Activated CD4-positive, alpha-beta T cell treated with anti-CD3 and anti-CD28 coated beads, Interleukin-2, amount 10 ng/mL, durations not matched to agents 24 days and 14 days (primary cell): ENCODE measurements at regions not wholly inside any gene's neighbourhood (a gene's known extent, or its start where the extent isn't known, plus 50 kb on each side); places are given as distances from the start of the nearest gene placed in this dataset.

Experiments
- DNase-seq: peaks from one replicate; pipeline ENCODE4 v3.0.0; 2022
- H3K27ac Mint-ChIP-seq: one replicate; pipeline ENCODE4 v1.8.0; 2022; ENCODE audit warnings: mild to moderate bottlenecking, mixed read lengths
- H3K27me3 Mint-ChIP-seq: one replicate; pipeline ENCODE4 v1.8.0; 2022; ENCODE audit warnings: mixed read lengths
- H3K36me3 Mint-ChIP-seq: one replicate; pipeline ENCODE4 v1.8.0; 2022; ENCODE audit warnings: low read depth, mild to moderate bottlenecking, mixed read lengths
- H3K4me1 Mint-ChIP-seq: one replicate; pipeline ENCODE4 v1.8.0; 2021; ENCODE audit warnings: mixed read lengths
- H3K4me3 Mint-ChIP-seq: one replicate; pipeline ENCODE4 v1.8.0; 2022; ENCODE audit warnings: mild to moderate bottlenecking, moderate library complexity, mixed read lengths
- H3K9me3 Mint-ChIP-seq: one replicate; pipeline ENCODE4 v1.8.0; 2021; ENCODE audit warnings: mixed read lengths
- intact Hi-C: fragments of 100-400 bp; cut with micrococcal nuclease; formaldehyde crosslinking; loops from one replicate; pipeline ENCODE4 v1.15.1; 2023

GRCh38 chr9:78383130-78383529 lies 86.2 kb downstream of the PSAT1 start:
- intact Hi-C loops, result no loop called here
- no peaks in the 10 kb centered on the region for H3K4me1 Mint-ChIP-seq
- DNase-seq, result no peak
- no peak overlapping the region for H3K27ac Mint-ChIP-seq
- no peaks in the 10 kb centered on the region for H3K36me3 Mint-ChIP-seq
- no peaks in the 10 kb centered on the region for H3K9me3 Mint-ChIP-seq
- H3K27me3 Mint-ChIP-seq, result peaks cover 7% of the 10 kb centered on the region
- no peak overlapping the region for H3K4me3 Mint-ChIP-seq

- Mint-ChIP-seq H3K4me3 (no peak overlapping the region), H3K27me3 (peaks cover 5% of the 10 kb centered on the region), H3K36me3 (no peaks in the 10 kb centered on the region), H3K4me1 (no peaks in the 10 kb centered on the region), H3K27ac (no peak overlapping the region), H3K9me3 (no peaks in the 10 kb centered on the region)
- intact Hi-C loops, result no loop called here
- no peak for DNase-seq
Measured at GRCh38 chr9:78386348-78386747, 89.4 kb downstream of the PSAT1 start.

- Mint-ChIP-seq H3K27ac (no peak overlapping the region), H3K4me3 (no peak overlapping the region), H3K4me1 (no peaks in the 10 kb centered on the region), H3K36me3 (no peaks in the 10 kb centered on the region), H3K9me3 (no peaks in the 10 kb centered on the region), H3K27me3 (peaks cover 5% of the 10 kb centered on the region)
- no peak for DNase-seq
- intact Hi-C loops, result no loop called here
Measured at GRCh38 chr9:78386773-78387172, 89.8 kb downstream of the PSAT1 start.

- intact Hi-C loops, result no loop called here
- no peaks in the 10 kb centered on the region for H3K36me3 Mint-ChIP-seq
- peaks cover 1% of the 10 kb centered on the region for H3K27me3 Mint-ChIP-seq
- H3K27ac Mint-ChIP-seq, result no peak overlapping the region
- no peaks in the 10 kb centered on the region for H3K4me1 Mint-ChIP-seq
- DNase-seq, result no peak
- no peaks in the 10 kb centered on the region for H3K9me3 Mint-ChIP-seq
- H3K4me3 Mint-ChIP-seq, result no peak overlapping the region
Measured at GRCh38 chr9:78393340-78393739, 96.4 kb downstream of the PSAT1 start.

- Mint-ChIP-seq H3K4me1 (no peaks in the 10 kb centered on the region), H3K36me3 (no peaks in the 10 kb centered on the region)
Measured at GRCh38 chr9:78393932-78394331, 97.0 kb downstream of the PSAT1 start.

GRCh38 chr9:78396087-78396486 lies 99.2 kb downstream of the PSAT1 start:
- no peak for DNase-seq
- H3K4me3 Mint-ChIP-seq, result no peak overlapping the region
- no peaks in the 10 kb centered on the region for H3K4me1 Mint-ChIP-seq
- H3K36me3 Mint-ChIP-seq, result no peaks in the 10 kb centered on the region
- intact Hi-C loops, result no loop called here
- H3K9me3 Mint-ChIP-seq, result no peaks in the 10 kb centered on the region
- peaks cover 1% of the 10 kb centered on the region for H3K27me3 Mint-ChIP-seq
- H3K27ac Mint-ChIP-seq, result no peak overlapping the region

More at GRCh38 chr9:78393932-78394331, 97.0 kb downstream of the PSAT1 start:
- intact Hi-C loops, result no loop called here
- Mint-ChIP-seq H3K27ac (no peak overlapping the region), H3K9me3 (no peaks in the 10 kb centered on the region), H3K4me3 (no peak overlapping the region), H3K27me3 (peaks cover 1% of the 10 kb centered on the region)
- DNase-seq, result no peak

- no peaks in the 10 kb centered on the region for H3K4me1 Mint-ChIP-seq
- H3K9me3 Mint-ChIP-seq, result no peaks in the 10 kb centered on the region
- no peak overlapping the region for H3K4me3 Mint-ChIP-seq
- no peak overlapping the region for H3K27ac Mint-ChIP-seq
- no peaks in the 10 kb centered on the region for H3K36me3 Mint-ChIP-seq
- H3K27me3 Mint-ChIP-seq, result peaks cover 1% of the 10 kb centered on the region
- DNase-seq, result no peak
- intact Hi-C loops, result no loop called here
Measured at GRCh38 chr9:78397045-78397444, 100.1 kb downstream of the PSAT1 start.

- intact Hi-C loops, result no loop called here
- Mint-ChIP-seq H3K27ac (no peak overlapping the region), H3K4me3 (no peak overlapping the region), H3K9me3 (no peaks in the 10 kb centered on the region), H3K27me3 (peaks cover 1% of the 10 kb centered on the region), H3K4me1 (no peaks in the 10 kb centered on the region), H3K36me3 (no peaks in the 10 kb centered on the region)
- no peak for DNase-seq
Measured at GRCh38 chr9:78397454-78397853, 100.5 kb downstream of the PSAT1 start.

- no peak for DNase-seq
- peaks cover 3% of the 10 kb centered on the region for H3K27me3 Mint-ChIP-seq
- H3K27ac Mint-ChIP-seq, result no peak overlapping the region
- no peaks in the 10 kb centered on the region for H3K4me1 Mint-ChIP-seq
- intact Hi-C loops, result no loop called here
- H3K36me3 Mint-ChIP-seq, result no peaks in the 10 kb centered on the region
- no peaks in the 10 kb centered on the region for H3K9me3 Mint-ChIP-seq
- H3K4me3 Mint-ChIP-seq, result no peak overlapping the region
Measured at GRCh38 chr9:78399153-78399552, 102.2 kb downstream of the PSAT1 start.

GRCh38 chr9:78400496-78400895 lies 103.6 kb downstream of the PSAT1 start:
- no peaks in the 10 kb centered on the region for H3K36me3 Mint-ChIP-seq
- H3K4me1 Mint-ChIP-seq, result no peaks in the 10 kb centered on the region
- no peak overlapping the region for H3K4me3 Mint-ChIP-seq
- DNase-seq, result no peak
- no peaks in the 10 kb centered on the region for H3K9me3 Mint-ChIP-seq
- H3K27ac Mint-ChIP-seq, result no peak overlapping the region
- intact Hi-C loops, result no loop called here
- H3K27me3 Mint-ChIP-seq, result peaks cover 3% of the 10 kb centered on the region

- Mint-ChIP-seq H3K36me3 (no peaks in the 10 kb centered on the region), H3K4me1 (peaks cover 2% of the 10 kb centered on the region), H3K9me3 (no peaks in the 10 kb centered on the region), H3K4me3 (no peak overlapping the region), H3K27me3 (peaks cover 5% of the 10 kb centered on the region), H3K27ac (no peak overlapping the region)
- intact Hi-C loops, result no loop called here
- no peak for DNase-seq
Measured at GRCh38 chr9:78405461-78405860, 108.5 kb downstream of the PSAT1 start.

GRCh38 chr9:78406146-78406545 lies 109.2 kb downstream of the PSAT1 start:
- Mint-ChIP-seq H3K4me3 (no peak overlapping the region), H3K27ac (no peak overlapping the region), H3K36me3 (no peaks in the 10 kb centered on the region), H3K4me1 (peaks cover 2% of the 10 kb centered on the region), H3K9me3 (no peaks in the 10 kb centered on the region), H3K27me3 (peaks cover 5% of the 10 kb centered on the region)
- DNase-seq, result no peak
- intact Hi-C loops, result no loop called here

- Mint-ChIP-seq H3K4me3 (no peak overlapping the region), H3K36me3 (no peaks in the 10 kb centered on the region), H3K4me1 (peaks cover 2% of the 10 kb centered on the region), H3K27ac (no peak overlapping the region), H3K27me3 (peaks cover 5% of the 10 kb centered on the region), H3K9me3 (no peaks in the 10 kb centered on the region)
- intact Hi-C loops, result no loop called here
- DNase-seq, result no peak
Measured at GRCh38 chr9:78406933-78407332, 110.0 kb downstream of the PSAT1 start.

- no peak overlapping the region for H3K4me3 Mint-ChIP-seq
- no peaks in the 10 kb centered on the region for H3K9me3 Mint-ChIP-seq
- H3K4me1 Mint-ChIP-seq, result peaks cover 2% of the 10 kb centered on the region
- intact Hi-C loops, result no loop called here
- no peak overlapping the region for H3K27ac Mint-ChIP-seq
- no peaks in the 10 kb centered on the region for H3K36me3 Mint-ChIP-seq
- no peak for DNase-seq
- peaks cover 5% of the 10 kb centered on the region for H3K27me3 Mint-ChIP-seq
Measured at GRCh38 chr9:78407636-78408312, 110.8 kb downstream of the PSAT1 start.

GRCh38 chr9:78408388-78408787 lies 111.5 kb downstream of the PSAT1 start:
- Mint-ChIP-seq H3K36me3 (no peaks in the 10 kb centered on the region), H3K9me3 (no peaks in the 10 kb centered on the region), H3K27ac (no peak overlapping the region), H3K4me3 (no peak overlapping the region), H3K27me3 (peaks cover 3% of the 10 kb centered on the region), H3K4me1 (peaks cover 2% of the 10 kb centered on the region)
- no peak for DNase-seq
- intact Hi-C loops, result no loop called here
